ENCODE measurements at regions not wholly inside any gene's neighbourhood (a gene's known extent, or its start where the extent isn't known, plus 50 kb on each side); places are given as distances from the start of the nearest gene placed in this dataset.

GRCh38 chr2:57575700-57576268, 470.8 kb upstream of the VRK2 start:
- H4K20me1 ChIP-seq, result no peaks in the 10 kb centered on the region
- no peaks in the 10 kb centered on the region for H3K36me3 ChIP-seq
- no peaks in the 10 kb centered on the region for H3K4me1 ChIP-seq
- no peaks in the 10 kb centered on the region for H3K27me3 ChIP-seq
- H3K4me2 ChIP-seq, result no peak overlapping the region
- no peaks in the 10 kb centered on the region for H3K9me3 ChIP-seq
- no peak overlapping the region for H3K9ac ChIP-seq
- no peak overlapping the region for H3K4me3 ChIP-seq
- no peak for TF ChIP-seq Cebpa-rat (IDR thresholded peaks at IDR 0.05)
- no peak overlapping the region for H3K27ac ChIP-seq

DNA sequence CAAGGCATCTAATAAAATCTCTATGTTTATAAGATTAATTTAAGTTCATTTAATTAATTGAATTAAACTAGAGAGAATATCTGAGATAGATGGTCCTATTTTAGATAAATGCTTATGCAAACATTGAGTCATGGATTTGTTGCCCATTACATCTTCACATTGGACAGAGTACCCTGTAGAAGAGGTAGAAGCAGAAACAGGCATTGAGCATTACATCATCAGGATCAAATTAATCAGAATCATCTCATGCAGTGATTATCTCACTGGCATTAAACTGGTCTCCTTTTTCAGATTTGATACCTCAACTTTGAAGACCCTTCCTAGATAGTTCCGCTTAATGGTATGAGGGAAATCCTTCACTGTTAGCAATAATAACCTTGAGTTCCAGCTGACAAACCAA, 469.6 kb upstream of the VRK2 start:
- no peak overlapping the region for H3K4me3 ChIP-seq
- no peak overlapping the region for H3K9ac ChIP-seq
- no peaks in the 10 kb centered on the region for H3K36me3 ChIP-seq
- no peak overlapping the region for H3K4me2 ChIP-seq
- no peaks in the 10 kb centered on the region for H4K20me1 ChIP-seq
- H3K27ac ChIP-seq, result no peak overlapping the region
- no peaks in the 10 kb centered on the region for H3K9me3 ChIP-seq
- no peaks in the 10 kb centered on the region for H3K27me3 ChIP-seq
- H3K4me1 ChIP-seq, result no peaks in the 10 kb centered on the region
- TF ChIP-seq Cebpa-rat (IDR thresholded peaks at IDR 0.05), result no peak

- Histone ChIP-seq H3K27me3 (no peaks in the 10 kb centered on the region), H4K20me1 (no peaks in the 10 kb centered on the region), H3K9ac (peak overlapping the region; percentile 70), H3K4me3 (no peak overlapping the region), H3K9me3 (peaks cover 5% of the 10 kb centered on the region; the same call in 1 of the 2 replicates), H3K27ac (peak overlapping the region; percentile 82), H3K4me2 (peak overlapping the region; percentile 77), H3K36me3 (no peaks in the 10 kb centered on the region), H3K4me1 (peaks cover 65% of the 10 kb centered on the region)
- TF ChIP-seq Cebpa-rat (IDR thresholded peaks at IDR 0.05), result no peak
These were observed 448.7 kb upstream of the VRK2 start for GRCh38 chr2:57597940-57598339.

DNA sequence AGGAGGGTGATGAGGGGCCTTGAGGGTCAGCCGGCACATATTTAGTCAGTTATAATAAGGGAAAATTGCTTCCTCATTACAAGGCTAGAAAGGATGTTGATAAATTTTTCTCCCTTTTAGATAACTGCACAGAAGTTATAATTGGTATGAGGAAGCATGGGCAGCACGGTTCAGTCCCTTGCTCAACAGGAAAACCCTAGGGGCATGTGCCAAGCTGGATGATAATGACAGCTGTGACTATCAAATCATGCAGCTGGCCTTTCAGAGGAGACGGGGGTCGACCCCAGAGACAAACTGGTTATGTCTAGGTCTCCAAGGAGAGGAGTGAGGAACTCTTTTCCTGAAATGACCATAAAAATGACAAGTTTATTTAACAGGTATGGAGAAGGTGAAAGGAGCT, 448.1 kb upstream of the VRK2 start:
- Histone ChIP-seq H4K20me1 (no peaks in the 10 kb centered on the region), H3K4me3 (no peak overlapping the region), H3K9me3 (peaks cover 5% of the 10 kb centered on the region; the same call in 1 of the 2 replicates), H3K4me1 (peaks cover 66% of the 10 kb centered on the region), H3K27me3 (no peaks in the 10 kb centered on the region), H3K9ac (peak overlapping the region; percentile 70), H3K36me3 (no peaks in the 10 kb centered on the region), H3K27ac (peak overlapping the region; percentile 82), H3K4me2 (peak overlapping the region; percentile 77)
- TF ChIP-seq Cebpa-rat (IDR thresholded peaks at IDR 0.05), result no peak

DNA sequence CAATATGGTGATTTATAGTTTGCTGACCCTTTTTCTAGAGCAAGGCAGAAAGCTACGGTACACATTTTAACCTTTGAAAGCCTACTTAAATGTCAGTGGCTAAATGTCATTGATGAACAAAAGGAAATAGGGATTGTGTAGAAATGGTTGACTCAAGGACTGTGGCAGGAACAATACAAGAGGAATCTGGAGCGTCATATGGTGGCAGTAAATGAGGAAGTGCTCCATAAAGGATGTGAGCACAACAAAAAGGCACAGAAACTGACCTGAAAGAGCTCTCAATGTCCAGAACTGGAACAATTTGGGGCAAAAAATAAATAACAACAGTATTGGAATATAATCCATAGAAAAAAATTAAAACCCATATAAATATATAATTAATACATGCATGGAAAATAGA, 443.9 kb upstream of the VRK2 start:
- Histone ChIP-seq H4K20me1 (no peaks in the 10 kb centered on the region), H3K4me1 (peaks cover 60% of the 10 kb centered on the region), H3K4me3 (no peak overlapping the region), H3K36me3 (no peaks in the 10 kb centered on the region), H3K4me2 (no peak overlapping the region), H3K9me3 (peaks cover 14% of the 10 kb centered on the region), H3K9ac (no peak overlapping the region), H3K27ac (no peak overlapping the region), H3K27me3 (no peaks in the 10 kb centered on the region)
- TF ChIP-seq Cebpa-rat (IDR thresholded peaks at IDR 0.05), result no peak

- H3K9me3 ChIP-seq, result no peaks in the 10 kb centered on the region; the same call in 1 of the 2 replicates
- H3K4me2 ChIP-seq, result peak overlapping the region; percentile 69; the same call in 1 of the 2 replicates
- H3K4me3 ChIP-seq, result no peak overlapping the region
- no peaks in the 10 kb centered on the region for H3K27me3 ChIP-seq
- H3K9ac ChIP-seq, result no peak overlapping the region
- H4K20me1 ChIP-seq, result no peaks in the 10 kb centered on the region
- no peak for TF ChIP-seq Cebpa-rat (IDR thresholded peaks at IDR 0.05)
- H3K27ac ChIP-seq, result peak overlapping the region; percentile 16; the same call in 1 of the 2 replicates
- no peaks in the 10 kb centered on the region for H3K36me3 ChIP-seq
- peaks cover 45% of the 10 kb centered on the region for H3K4me1 ChIP-seq
These were observed 431.6 kb upstream of the VRK2 start for GRCh38 chr2:57614988-57615387.

- Histone ChIP-seq H3K4me3 (no peak overlapping the region), H3K9ac (no peak overlapping the region)
These were observed 430.6 kb upstream of the VRK2 start for GRCh38 chr2:57615855-57616556.

DNA sequence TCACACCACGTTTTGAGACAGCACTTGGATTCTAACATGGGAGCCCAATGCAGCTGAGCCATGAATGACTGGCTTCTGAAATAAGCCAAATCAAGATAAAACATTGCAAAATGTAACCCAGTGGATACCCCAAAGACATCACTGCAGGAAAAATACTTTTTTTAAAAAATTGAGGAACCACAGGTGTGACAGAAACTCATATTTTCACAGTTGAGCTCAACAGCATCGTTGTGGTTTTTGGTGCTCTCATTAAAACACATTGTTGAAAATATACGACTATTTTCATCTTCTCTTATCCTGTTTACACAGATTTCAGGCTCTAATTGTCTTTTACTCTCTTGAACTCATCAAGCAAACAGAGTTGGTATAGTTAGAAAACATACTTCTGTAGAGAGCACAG, 429.3 kb upstream of the VRK2 start:
- Histone ChIP-seq H3K4me2 (peak overlapping the region; percentile 69), H3K27me3 (no peaks in the 10 kb centered on the region), H3K9me3 (no peaks in the 10 kb centered on the region; the same call in 1 of the 2 replicates), H3K36me3 (no peaks in the 10 kb centered on the region), H4K20me1 (no peaks in the 10 kb centered on the region), H3K9ac (peak overlapping the region; percentile 6; the same call in 1 of the 2 replicates), H3K4me1 (peaks cover 45% of the 10 kb centered on the region), H3K27ac (peak overlapping the region; percentile 56), H3K4me3 (peak overlapping the region; percentile 37; the same call in 1 of the 2 replicates)
- TF ChIP-seq Cebpa-rat (IDR thresholded peaks at IDR 0.05), result no peak

More at GRCh38 chr2:57615855-57616556, 430.6 kb upstream of the VRK2 start:
- TF ChIP-seq Cebpa-rat (IDR thresholded peaks at IDR 0.05), result no peak
- H3K27me3 ChIP-seq, result no peaks in the 10 kb centered on the region
- H3K9me3 ChIP-seq, result no peaks in the 10 kb centered on the region; the same call in 1 of the 2 replicates
- H4K20me1 ChIP-seq, result no peaks in the 10 kb centered on the region
- no peaks in the 10 kb centered on the region for H3K36me3 ChIP-seq
- peak overlapping the region; percentile 69 for H3K4me2 ChIP-seq
- H3K4me1 ChIP-seq, result peaks cover 45% of the 10 kb centered on the region
- H3K27ac ChIP-seq, result peak overlapping the region; percentile 56

DNA sequence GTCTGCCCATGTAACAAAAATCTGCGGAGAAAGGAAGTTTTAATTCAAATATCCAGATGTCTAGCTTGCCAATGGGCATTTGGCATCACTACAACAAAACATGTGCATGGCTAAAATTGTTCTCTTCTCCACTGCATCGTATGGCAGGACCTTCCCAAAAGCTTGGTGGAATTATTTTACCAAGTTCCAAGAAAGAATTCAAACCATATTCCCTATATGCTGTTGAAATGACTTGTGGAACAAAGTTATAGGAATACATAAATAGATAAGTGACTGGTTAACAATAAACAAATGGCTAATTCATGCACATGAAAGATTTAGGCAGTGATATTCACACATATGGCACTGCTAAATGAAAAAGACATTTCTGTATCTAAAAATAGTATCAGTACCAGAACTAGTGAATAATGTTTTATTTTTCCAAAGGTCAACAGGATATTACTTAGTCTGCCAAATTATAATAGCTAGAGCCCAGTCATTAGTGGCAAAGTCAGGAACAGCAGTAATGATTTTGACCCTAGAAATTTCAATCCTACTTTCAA, 425.4 kb upstream of the VRK2 start:
- no peaks in the 10 kb centered on the region for H3K9me3 ChIP-seq
- H3K4me1 ChIP-seq, result peaks cover 31% of the 10 kb centered on the region
- H3K4me2 ChIP-seq, result no peak overlapping the region
- TF ChIP-seq Cebpa-rat (IDR thresholded peaks at IDR 0.05), result no peak
- no peaks in the 10 kb centered on the region for H3K36me3 ChIP-seq
- H3K27me3 ChIP-seq, result no peaks in the 10 kb centered on the region
- H4K20me1 ChIP-seq, result no peaks in the 10 kb centered on the region
- no peak overlapping the region for H3K27ac ChIP-seq
- no peak overlapping the region for H3K9ac ChIP-seq
- no peak overlapping the region for H3K4me3 ChIP-seq

DNA sequence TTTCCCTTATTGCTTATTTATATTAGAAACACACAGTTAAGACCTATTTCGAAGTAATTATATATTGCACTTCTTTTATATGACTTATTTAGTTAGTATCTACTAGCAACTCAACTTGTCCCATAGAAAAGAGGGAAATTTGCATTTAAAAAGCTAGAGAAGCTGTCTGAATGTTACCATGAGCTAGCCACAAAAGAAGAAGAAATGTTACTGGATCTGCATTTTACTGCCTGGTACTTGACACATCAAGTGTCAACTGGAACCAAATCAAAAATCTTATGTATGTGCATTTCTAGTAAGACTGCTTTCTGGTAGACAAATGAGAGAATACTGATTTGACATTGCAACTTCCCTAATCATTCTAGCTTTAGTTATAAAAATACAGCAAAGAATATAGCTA, 424.6 kb upstream of the VRK2 start:
- TF ChIP-seq Cebpa-rat (IDR thresholded peaks at IDR 0.05), result no peak

More for the DNA sequence above, 424.6 kb upstream of the VRK2 start:
- Histone ChIP-seq H4K20me1 (no peaks in the 10 kb centered on the region), H3K4me1 (peaks cover 23% of the 10 kb centered on the region), H3K9ac (no peak overlapping the region), H3K4me2 (no peak overlapping the region), H3K4me3 (no peak overlapping the region), H3K27ac (no peak overlapping the region), H3K9me3 (no peaks in the 10 kb centered on the region), H3K36me3 (no peaks in the 10 kb centered on the region), H3K27me3 (no peaks in the 10 kb centered on the region)
